ENCODE measurements at regions not wholly inside any gene's neighbourhood (a gene's known extent, or its start where the extent isn't known, plus 50 kb on each side); places are given as distances from the start of the nearest gene placed in this dataset.

DNA sequence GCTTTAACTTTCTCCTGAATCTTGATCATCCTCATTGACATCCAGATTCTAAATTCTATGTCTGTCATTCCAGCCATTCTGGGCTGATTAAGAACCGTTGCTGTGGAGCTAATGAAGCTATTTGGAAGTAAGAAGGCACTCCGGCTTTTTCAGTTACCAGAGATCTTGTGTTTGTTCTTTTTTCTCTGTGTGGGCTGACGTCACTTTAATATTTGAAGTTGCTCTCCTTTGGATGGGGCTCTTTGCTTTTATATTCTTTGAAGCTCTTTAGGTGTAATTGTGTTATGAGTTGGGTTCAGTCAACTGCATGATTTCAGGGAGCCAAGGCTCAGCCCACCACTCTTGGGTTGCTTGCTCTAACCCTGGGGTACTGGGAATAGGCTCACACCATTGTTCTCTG is 460.6 kb downstream of the CDH8 start:
- TF ChIP-seq EZH2 (IDR thresholded peaks at IDR 0.05; ENCODE audit: insufficient read depth, poor library complexity, severe bottlenecking) (no peak), EZH2phosphoT487 (IDR thresholded peaks at IDR 0.05; ENCODE audit: insufficient read depth, low read depth) (no peak)
